Kidney (tissue), 13 donors: ENCODE measurements at regions not wholly inside any gene's neighbourhood (a gene's known extent, or its start where the extent isn't known, plus 50 kb on each side); places are given as distances from the start of the nearest gene placed in this dataset.
"Not testable (repeated sequence)": the region's sequence is repeated elsewhere in the genome, so short reads cannot be mapped to it uniquely, and the experiment has no call there.

Source experiments
- DNase-seq, 5 donors: peaks; one replicate each; pipeline ENCODE4 v3.0.0-alpha.2; 2013 to 2020
- FAIRE-seq: peaks from 2 replicates; lab custom pipeline; 2012; peaks lifted over from hg19 to GRCh38; lab: Jason Lieb, UNC
- H3K27ac ChIP-seq, 2 donors: one replicate each; pipeline ENCODE4 v1.7.0; 2013; ENCODE audit warnings: low read depth in 2 of 2, low read length in 2 of 2, inconsistent platforms in 1 of 2
- H3K27me3 ChIP-seq: one replicate; pipeline ENCODE4 v1.7.1; 2013; ENCODE audit warnings: low read length, inconsistent platforms; ENCODE audit not compliant: control insufficient read depth, insufficient read depth
- H3K36me3 ChIP-seq, 3 donors: one replicate each; pipeline versions ENCODE4 v1.7.0 to v1.7.1; 2013; ENCODE audit warnings: low read length in 3 of 3, control low read depth in 1 of 3, inconsistent platforms in 1 of 3; ENCODE audit not compliant: insufficient read depth in 3 of 3, control insufficient read depth in 2 of 3
- H3K4me1 ChIP-seq, 3 donors: one replicate each; pipeline versions ENCODE4 v1.7.0 to v1.7.1; 2013; ENCODE audit warnings: low read length in 3 of 3, inconsistent platforms in 1 of 3, low read depth in 1 of 3; ENCODE audit not compliant: control insufficient read depth in 2 of 3, insufficient read depth in 2 of 3
- H3K4me3 ChIP-seq, 3 donors: one replicate each; pipeline versions ENCODE4 v1.7.0 to v1.8.1; 2013; ENCODE audit warnings: low read length in 3 of 3, control low read depth in 1 of 3, inconsistent platforms in 1 of 3
- H3K9ac ChIP-seq, 3 donors: one replicate each; pipeline versions ENCODE4 v1.7.0 to v1.7.1; 2013; ENCODE audit warnings: low read length in 3 of 3, control low read depth in 1 of 3, inconsistent platforms in 1 of 3
- H3K9me3 ChIP-seq, 3 donors: one replicate each; pipeline versions ENCODE4 v1.7.0 to v1.7.1; 2013; ENCODE audit warnings: low read length in 3 of 3, control low read depth in 1 of 3, inconsistent platforms in 1 of 3; ENCODE audit not compliant: control insufficient read depth in 2 of 3, insufficient read depth in 1 of 3
- CTCF ChIP-seq: IDR thresholded peaks from 3 replicates; pipeline ENCODE4 v1.5.1; 2012; ENCODE audit warnings: mild to moderate bottlenecking, moderate library complexity, borderline replicate concordance; ENCODE audit not compliant: insufficient read depth; ENCODE audit errors: extremely low read depth
- intact Hi-C: fragments of 100-400 bp; cut with DNase I; formaldehyde crosslinking; loops from one replicate; pipeline ENCODE4 v1.11.1; 2022
- donor health status: control.
- donor health status: control.
- donor health status: control.
- donor health status: control.
- donor health status: control.
- donor health status: DM: yes; HTN: yes; CAD: no.
- donor health status: Normal renal cell carcinoma (clear cell type).

DNA sequence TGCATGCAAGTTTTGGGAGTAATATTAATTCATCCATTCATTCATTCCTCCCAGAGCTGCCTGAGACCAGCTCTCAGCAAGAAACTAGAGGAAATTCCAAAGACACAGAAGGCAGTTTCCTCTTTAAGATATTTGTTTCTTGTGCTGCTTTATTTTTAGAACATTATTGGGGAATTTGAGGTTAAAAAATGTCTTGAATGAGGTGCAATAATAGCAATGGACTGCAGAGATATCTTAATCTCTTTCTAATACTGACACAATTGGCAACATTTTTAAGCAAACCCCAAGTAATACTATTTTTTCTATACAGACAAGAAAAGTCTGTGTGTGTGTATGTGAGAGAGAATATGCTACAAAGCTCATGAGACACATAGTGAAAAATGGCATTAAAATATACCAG lies 190.2 kb upstream of the USP15 start:
- DNase-seq (no peak), FAIRE-seq (no peak)
- H3K4me3 ChIP-seq = no peak overlapping the region
- TF ChIP-seq CTCF = no peak
- H3K9me3 ChIP-seq = no peaks in the 10 kb centered on the region
- intact Hi-C loops = no loop called here
- no peaks in the 10 kb centered on the region for H3K27me3 ChIP-seq
- no peaks in the 10 kb centered on the region for H3K36me3 ChIP-seq
- H3K27ac ChIP-seq = no peak overlapping the region
- no peaks in the 10 kb centered on the region for H3K4me1 ChIP-seq
- H3K9ac ChIP-seq = no peak overlapping the region

DNA sequence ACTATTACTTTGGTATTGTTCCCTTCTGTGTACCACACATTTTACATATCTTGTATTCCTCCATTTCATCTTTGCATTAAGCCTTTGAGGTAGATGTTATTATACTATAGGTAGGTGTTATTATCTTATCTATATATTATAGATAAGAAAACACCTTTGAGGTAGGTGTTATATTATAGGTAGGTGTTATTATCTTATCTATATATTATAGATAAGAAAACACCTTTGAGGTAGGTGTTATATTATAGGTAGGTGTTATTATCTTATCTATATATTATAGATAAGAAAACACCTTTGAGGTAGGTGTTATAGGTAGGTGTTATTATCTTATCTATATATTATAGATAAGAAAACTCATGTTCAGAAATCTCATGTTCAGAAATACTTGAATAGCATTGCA lies 187.0 kb upstream of the USP15 start:
- H3K4me3 ChIP-seq, H3K27ac ChIP-seq, H3K9me3 ChIP-seq, H3K27me3 ChIP-seq, DNase-seq, H3K4me1 ChIP-seq, H3K36me3 ChIP-seq, intact Hi-C loops, H3K9ac ChIP-seq: not testable (repeated sequence)
- peak; percentile 41 for FAIRE-seq

- H3K27me3 ChIP-seq = no peaks in the 10 kb centered on the region
- no peak for DNase-seq
- no peaks in the 10 kb centered on the region for H3K36me3 ChIP-seq
- H3K4me3 ChIP-seq = no peak overlapping the region
- H3K9me3 ChIP-seq = no peaks in the 10 kb centered on the region
- TF ChIP-seq CTCF = no peak
- intact Hi-C loops = no loop called here
- H3K27ac ChIP-seq = no peak overlapping the region
- FAIRE-seq = no peak
- H3K9ac ChIP-seq = no peak overlapping the region
- no peaks in the 10 kb centered on the region for H3K4me1 ChIP-seq
Observed at GRCh38 chr12:62075870-62076269, 184.3 kb upstream of the USP15 start.

GRCh38 chr12:62078020-62078419 lies 182.2 kb upstream of the USP15 start:
- no peak overlapping the region for H3K9ac ChIP-seq
- H3K4me1 ChIP-seq = no peaks in the 10 kb centered on the region
- intact Hi-C loops = no loop called here
- no peak overlapping the region for H3K27ac ChIP-seq
- H3K9me3 ChIP-seq = no peaks in the 10 kb centered on the region
- H3K36me3 ChIP-seq = no peaks in the 10 kb centered on the region
- no peak for TF ChIP-seq CTCF
- DNase-seq (no peak), FAIRE-seq (no peak)
- H3K4me3 ChIP-seq = no peak overlapping the region
- no peaks in the 10 kb centered on the region for H3K27me3 ChIP-seq
